GM18858 (cell line): ENCODE measurements at regions not wholly inside any gene's neighbourhood (a gene's known extent, or its start where the extent isn't known, plus 50 kb on each side); places are given as distances from the start of the nearest gene placed in this dataset.
"Not testable (repeated sequence)": the region's sequence is repeated elsewhere in the genome, so short reads cannot be mapped to it uniquely, and the experiment has no call there.

ENCODE experiments used
- ATAC-seq: cut with Tn5 transposase; IDR thresholded peaks from one replicate; pipeline ENCODE4 v1.9.1; 2021; ENCODE audit not compliant: unreplicated experiment

GRCh38 chr12:9543341-9543740 is 64.4 kb downstream of the KLRB1 start:
- ATAC-seq = not testable (repeated sequence)

- not testable (repeated sequence) for ATAC-seq
Observed at GRCh38 chr12:9542827-9543226, 64.9 kb downstream of the KLRB1 start.

GRCh38 chr12:9515925-9516324 is 91.8 kb downstream of the KLRB1 start:
- ATAC-seq = not testable (repeated sequence)

GRCh38 chr12:9512695-9513094 is 95.0 kb downstream of the KLRB1 start:
- not testable (repeated sequence) for ATAC-seq

- not testable (repeated sequence) for ATAC-seq
Observed at GRCh38 chr12:9510392-9511011, 97.2 kb downstream of the KLRB1 start.

GRCh38 chr12:9509464-9510161 is 98.1 kb downstream of the KLRB1 start:
- no peak for ATAC-seq

GRCh38 chr12:9506746-9507145 is 101.0 kb downstream of the KLRB1 start:
- no peak for ATAC-seq

- ATAC-seq = not testable (repeated sequence)
Observed at GRCh38 chr12:9503384-9503783, 104.3 kb downstream of the KLRB1 start.

GRCh38 chr12:9502845-9503244 is 104.9 kb downstream of the KLRB1 start:
- ATAC-seq = not testable (repeated sequence)

- ATAC-seq = not testable (repeated sequence)
Observed at GRCh38 chr12:9493325-9493724, 114.4 kb downstream of the KLRB1 start.

GRCh38 chr12:9481289-9481688 is 126.4 kb downstream of the KLRB1 start:
- not testable (repeated sequence) for ATAC-seq

- not testable (repeated sequence) for ATAC-seq
Observed at GRCh38 chr12:9474197-9474596, 133.5 kb downstream of the KLRB1 start.

- not testable (repeated sequence) for ATAC-seq
Observed at GRCh38 chr12:9473638-9474037, 134.1 kb downstream of the KLRB1 start.

GRCh38 chr12:9471501-9471900 is 136.2 kb downstream of the KLRB1 start:
- not testable (repeated sequence) for ATAC-seq

GRCh38 chr12:9470367-9470766 is 137.3 kb downstream of the KLRB1 start:
- not testable (repeated sequence) for ATAC-seq

- ATAC-seq = not testable (repeated sequence)
Observed at GRCh38 chr12:9469956-9470355, 137.8 kb downstream of the KLRB1 start.

GRCh38 chr12:9469463-9469862 is 138.3 kb downstream of the KLRB1 start:
- ATAC-seq = not testable (repeated sequence)

- not testable (repeated sequence) for ATAC-seq
Observed at GRCh38 chr12:9468998-9469397, 138.7 kb downstream of the KLRB1 start.

GRCh38 chr12:9468144-9468543 is 139.6 kb downstream of the KLRB1 start:
- ATAC-seq = not testable (repeated sequence)

- ATAC-seq = no peak
Observed at GRCh38 chr12:9464408-9464807, 143.3 kb downstream of the KLRB1 start.

GRCh38 chr12:9455516-9455915 is 152.2 kb downstream of the KLRB1 start:
- not testable (repeated sequence) for ATAC-seq

- ATAC-seq = not testable (repeated sequence)
Observed at GRCh38 chr12:9454021-9454420, 153.7 kb downstream of the KLRB1 start.
